NCI-H146 treated with DMSO at 0.1 percent for 48 hours (cell line): ENCODE measurements at regions not wholly inside any gene's neighbourhood (a gene's known extent, or its start where the extent isn't known, plus 50 kb on each side); places are given as distances from the start of the nearest gene placed in this dataset.

Experiments
- DNase-seq: peaks from one replicate; lab custom pipeline; 2025; ENCODE audit not compliant: unreplicated experiment; lab: John Stamatoyannopoulos, UW

DNA sequence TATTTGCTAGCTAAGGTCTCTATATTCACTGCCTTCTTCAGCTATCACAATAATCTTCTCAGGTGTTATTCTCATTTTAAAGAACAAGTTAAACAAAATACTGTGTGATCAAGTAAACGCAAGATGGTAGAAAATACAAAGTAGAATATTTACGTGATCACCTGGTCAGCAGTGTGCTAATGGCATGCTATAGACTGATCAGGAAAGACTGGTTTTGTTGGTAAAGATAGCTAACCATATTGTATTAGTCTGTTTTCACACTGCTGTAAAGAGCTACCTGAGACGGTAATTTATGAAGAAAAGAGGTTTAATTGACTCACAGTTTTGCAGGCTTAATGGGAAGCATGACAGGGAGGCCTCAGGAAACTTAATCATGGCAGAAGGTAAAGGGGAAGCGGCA is 50.4 kb downstream of the ZBTB38 start:
- no peak for DNase-seq

DNA sequence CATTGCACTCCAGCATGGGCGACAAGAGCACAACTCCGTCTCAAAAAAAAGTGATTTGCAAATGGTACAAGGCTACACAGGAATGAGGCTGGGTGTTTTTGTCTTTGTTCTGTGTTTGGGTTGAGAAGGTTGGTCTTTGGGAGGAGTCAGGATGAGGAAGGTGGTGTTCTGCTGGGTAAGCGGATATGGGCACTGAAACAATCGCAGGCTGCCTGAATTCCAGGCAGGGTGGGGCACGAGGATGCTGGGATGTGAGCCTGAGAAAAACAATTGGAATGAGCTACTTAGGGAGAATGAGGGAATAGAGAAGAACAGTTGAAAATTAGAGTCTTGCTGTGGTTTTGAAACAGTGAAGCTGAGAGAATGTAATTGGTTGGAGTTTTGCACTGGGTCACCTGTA is 51.6 kb downstream of the ZBTB38 start:
- no peak for DNase-seq

DNA sequence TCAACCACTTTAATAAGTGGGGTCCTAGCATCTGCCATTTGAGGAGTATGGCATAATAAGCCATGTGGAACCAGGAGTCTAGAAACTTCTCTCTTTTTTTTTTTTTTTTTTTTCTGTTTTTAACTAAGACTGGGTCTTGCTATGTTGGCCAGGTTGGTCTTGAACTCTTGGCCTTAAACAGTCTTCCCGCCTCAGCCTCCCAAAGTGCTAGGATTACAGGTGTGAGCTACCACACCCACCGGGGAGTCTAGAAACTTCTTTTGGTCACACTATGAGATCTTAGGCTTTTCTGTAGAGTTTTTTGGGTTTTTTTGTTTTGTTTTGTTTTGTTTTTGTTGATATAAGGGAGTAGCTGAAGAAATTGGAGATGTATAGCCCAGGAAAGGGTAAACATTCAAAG is 52.9 kb downstream of the ZBTB38 start:
- DNase-seq: no peak

- DNase-seq: no peak
These were observed 53.5 kb downstream of the ZBTB38 start for GRCh38 chr3:141421639-141422319.

DNA sequence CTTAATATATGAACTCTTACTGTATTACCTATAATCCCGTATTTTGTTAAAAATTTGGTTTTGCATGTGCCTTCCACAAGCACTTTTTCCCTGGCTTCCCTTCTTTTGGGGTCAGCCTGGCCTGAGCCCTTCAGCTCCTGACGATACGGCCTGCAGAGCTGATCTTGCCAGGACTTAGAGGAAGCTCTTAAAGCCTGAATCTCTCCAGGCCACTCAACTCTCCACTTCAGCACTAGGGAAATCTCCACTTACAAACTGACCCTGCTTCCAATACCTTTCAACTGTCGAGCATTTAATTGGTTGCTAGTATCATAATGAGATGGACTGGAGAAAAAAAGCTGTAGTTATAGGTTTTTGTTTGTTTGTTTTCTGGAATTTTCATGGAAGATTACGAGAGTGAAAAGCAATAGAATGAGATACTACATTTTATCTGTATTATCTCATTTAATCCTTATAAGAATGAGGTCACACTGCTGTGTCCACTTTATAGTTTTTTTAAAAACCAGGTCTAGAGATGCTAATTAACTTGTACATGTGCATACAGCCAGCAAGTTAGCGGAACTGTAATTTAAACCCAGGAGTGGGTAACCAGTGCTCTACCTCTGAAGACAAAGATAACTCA is 54.8 kb downstream of the ZBTB38 start:
- no peak for DNase-seq

DNA sequence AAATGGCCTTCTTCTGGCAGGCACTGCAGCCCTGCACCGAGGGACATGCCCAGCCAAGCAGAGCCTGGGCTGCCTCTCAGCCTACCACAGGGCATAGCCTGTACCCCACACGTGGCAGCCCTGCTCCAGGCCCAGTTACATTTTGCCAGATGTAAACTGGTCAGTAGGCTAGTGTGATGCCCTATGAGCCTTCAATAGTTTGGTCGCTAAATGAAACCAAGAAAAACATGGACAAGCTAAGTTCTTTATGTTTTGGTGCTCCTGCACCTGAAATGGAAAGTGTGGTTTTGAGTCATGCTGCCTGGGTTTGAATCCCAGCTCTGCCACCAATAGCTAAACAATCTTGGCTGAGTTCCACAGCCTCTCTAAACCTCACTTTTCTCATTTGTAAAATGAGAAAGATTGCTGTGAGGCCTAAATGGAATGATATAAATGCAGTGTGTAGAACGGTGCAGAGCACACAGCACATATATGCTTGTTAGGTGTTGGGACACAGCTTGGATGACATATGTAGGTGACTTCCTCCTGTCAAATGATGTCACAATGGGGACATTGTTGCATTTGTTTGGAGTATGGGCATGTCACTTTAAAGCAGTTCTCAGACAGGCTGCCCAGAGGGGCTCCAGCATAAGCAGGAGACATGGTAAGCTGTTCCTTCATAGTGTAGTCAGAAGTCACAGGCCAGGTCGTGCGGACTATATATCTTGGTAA is 57.4 kb downstream of the ZBTB38 start:
- DNase-seq: no peak

DNA sequence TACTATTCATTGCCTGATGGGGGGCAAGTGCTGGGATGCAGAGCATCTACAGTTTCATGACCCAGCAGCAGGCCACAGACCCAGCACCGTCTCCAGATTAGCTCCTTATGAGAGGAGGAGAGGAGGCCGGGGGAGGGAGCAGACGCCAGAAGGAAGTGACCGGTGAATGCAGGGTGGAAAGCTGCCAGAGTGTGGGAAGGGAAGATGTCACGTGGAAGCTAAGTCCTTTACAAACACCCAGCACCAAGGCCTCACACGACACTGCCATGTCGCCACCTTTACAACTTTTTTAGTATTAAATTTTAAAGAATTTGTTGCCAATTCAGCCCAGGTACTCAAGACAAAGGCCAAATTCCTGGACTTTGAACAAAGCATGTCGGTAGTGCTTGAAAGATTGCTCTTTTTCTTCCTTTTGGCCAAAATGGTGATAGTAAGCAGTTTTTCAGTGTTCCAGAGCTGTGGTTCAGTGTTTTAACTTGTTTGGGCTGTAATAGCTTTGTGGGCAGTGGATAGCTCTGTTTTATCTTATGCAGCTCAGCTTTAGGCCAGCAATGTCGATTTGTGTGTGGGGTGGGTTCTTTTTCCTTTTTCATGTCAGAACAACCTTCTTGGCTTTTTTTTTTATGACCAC is 58.2 kb downstream of the ZBTB38 start:
- no peak for DNase-seq

GRCh38 chr3:141427764-141428163 is 59.1 kb upstream of the RASA2 start:
- DNase-seq: no peak

GRCh38 chr3:141429371-141430035 is 57.3 kb upstream of the RASA2 start:
- no peak for DNase-seq

DNA sequence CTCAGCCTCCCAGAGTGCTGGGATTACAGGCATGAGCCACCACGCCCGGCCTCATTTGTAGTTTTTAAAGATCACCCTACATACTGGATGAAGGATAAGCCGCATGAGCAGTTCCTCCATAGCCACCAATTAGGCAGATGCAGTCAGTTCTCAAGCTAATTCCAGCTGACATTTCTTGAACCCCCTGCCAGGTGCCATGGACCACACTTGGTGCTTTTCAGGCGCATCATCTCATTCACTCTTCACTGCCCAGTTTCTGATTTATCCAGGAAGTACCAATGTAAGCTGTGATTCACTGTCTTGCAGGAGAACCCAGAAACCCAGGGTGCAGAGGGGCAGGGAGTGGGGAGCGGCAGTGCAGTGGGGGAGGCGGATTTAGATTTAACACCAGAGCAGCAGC is 56.5 kb upstream of the RASA2 start:
- no peak for DNase-seq

DNA sequence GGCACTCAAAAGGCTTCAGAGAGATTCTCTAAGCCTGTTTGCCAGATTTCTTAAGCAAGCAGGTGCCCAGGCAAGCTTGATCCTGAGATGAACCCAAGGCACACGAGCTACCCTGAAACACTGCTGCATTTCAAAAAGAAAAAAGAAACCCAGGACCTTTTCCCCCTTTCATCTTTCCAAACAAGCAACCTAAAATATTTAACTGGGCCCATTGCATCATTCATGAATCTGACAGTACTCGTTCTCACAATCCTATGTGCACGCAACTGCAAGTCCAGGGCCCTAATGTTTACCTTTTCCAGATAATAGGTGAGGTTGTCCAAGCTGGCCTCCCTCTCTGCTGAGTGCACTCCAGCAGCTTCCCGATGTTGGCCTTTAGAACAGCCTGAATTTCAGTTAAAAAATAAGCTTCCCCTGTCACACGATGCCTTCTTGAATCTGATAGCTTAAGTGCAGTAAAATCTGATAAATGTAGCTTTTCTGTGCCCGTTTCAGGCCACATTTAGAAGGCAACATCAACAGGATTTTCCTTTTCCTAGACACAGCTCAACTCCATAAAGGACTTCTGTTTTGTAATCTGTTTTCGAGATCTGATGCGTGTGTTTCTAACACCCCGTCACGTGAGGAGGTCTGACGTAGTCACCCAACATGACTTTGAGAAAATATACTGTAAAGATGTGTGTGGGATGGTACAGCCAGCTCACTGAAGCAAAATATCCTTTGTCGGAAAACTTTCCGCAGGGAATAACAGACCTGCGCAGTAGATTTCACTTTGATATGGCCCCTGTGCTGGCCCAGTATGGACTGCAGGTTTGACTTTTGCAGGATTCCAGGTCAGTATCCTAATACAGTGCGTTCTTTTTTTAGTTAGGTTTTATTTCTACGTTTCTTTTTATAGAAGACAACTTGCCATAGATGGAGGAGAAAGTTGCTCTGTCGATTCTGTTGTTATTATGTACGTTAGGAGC is 55.1 kb upstream of the RASA2 start:
- peak; percentile 18 for DNase-seq

- no peak for DNase-seq
These were observed 53.9 kb upstream of the RASA2 start for GRCh38 chr3:141432904-141433303.

DNA sequence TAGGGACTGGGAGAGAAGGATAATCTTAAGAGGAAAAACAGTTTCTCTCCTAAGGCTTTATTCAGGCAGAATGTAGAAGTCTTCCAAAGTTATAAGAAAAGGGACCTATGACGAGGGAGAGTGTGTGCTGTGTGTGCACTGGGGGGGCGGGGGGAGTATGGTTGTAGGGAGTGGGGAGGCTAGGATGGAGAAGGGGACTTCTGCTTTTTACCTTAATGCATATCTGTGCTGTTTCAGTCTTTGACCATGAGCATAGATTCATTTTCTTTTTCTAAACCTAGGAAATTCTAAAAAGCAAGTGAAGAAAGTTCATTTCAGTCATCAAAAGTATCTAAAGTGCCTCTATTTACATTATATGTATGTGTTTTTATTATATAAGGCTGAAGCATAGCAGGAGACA is 52.6 kb upstream of the RASA2 start:
- DNase-seq: no peak

DNA sequence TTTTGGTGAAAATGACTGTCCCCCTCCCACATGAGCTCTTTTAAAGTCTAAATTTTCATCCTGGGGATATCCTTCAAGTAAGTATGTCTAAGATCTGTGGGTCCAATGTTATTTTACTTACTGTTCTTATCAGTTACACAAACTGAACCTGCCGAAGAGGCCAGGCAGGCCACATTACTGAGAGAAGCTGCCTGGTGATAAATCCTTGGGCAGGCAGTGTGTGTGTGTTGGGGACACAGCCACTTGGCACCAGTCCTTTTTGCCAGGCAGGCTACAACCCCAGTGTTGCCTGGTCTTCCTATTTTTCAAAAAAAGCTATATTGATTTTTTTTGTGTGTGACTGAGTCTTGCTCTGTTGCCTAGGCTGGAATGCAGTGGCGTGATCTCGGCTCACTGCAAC is 50.6 kb upstream of the RASA2 start:
- no peak for DNase-seq
